Prostate gland (tissue), 2 donors: ENCODE measurements at regions not wholly inside any gene's neighbourhood (a gene's known extent, or its start where the extent isn't known, plus 50 kb on each side); places are given as distances from the start of the nearest gene placed in this dataset.

Experiments
- DNase-seq: peaks from one replicate; pipeline ENCODE4 v3.0.0-alpha.2; 2019; ENCODE audit warnings: low spot score
- H3K27ac ChIP-seq, 2 donors: fragments of 200-600 bp; sonication (generic); 2 replicates each; pipeline ENCODE4 v1.5.1; 2017 to 2019
- H3K27me3 ChIP-seq: fragments of 200-600 bp; sonication (generic); replicated peaks from 2 replicates; pipeline ENCODE4 v1.5.1; 2019; ENCODE audit not compliant: insufficient read depth
- H3K36me3 ChIP-seq, 2 donors: fragments of 200-600 bp; sonication (generic); 1 replicate in 1 of 2; 2 replicates in 1 of 2; pipeline versions ENCODE4 v1.5.1 to v1.8.1; 2017 to 2019
- H3K4me1 ChIP-seq: fragments of 200-600 bp; sonication (generic); replicated peaks from 2 replicates; pipeline ENCODE4 v1.5.1; 2019
- H3K4me3 ChIP-seq, 2 donors: fragments of 200-600 bp; sonication (generic); 2 replicates each; pipeline ENCODE4 v1.5.1; 2017 to 2019
- H3K9me3 ChIP-seq: fragments of 200-600 bp; sonication (generic); 2 replicates; pipeline ENCODE4 v1.5.1; 2017
- POLR2A ChIP-seq: fragments of 450-650 bp; IDR thresholded peaks from one replicate; pipeline ENCODE4 v1.6.1; 2016; ENCODE audit warnings: antibody characterized with exemption, mild to moderate bottlenecking
- POLR2AphosphoS5 ChIP-seq: sonication (generic); formaldehyde crosslinking; IDR thresholded peaks from one replicate; pipeline ENCODE4 v1.6.1; 2017; ENCODE audit warnings: antibody characterized with exemption
- WGBS: methylation state at CpG from one replicate; pipeline ENCODE4 v1.1.5; 2018; 5-methylcytosine and 5-hydroxymethylcytosine counted together
- intact Hi-C: fragments of 100-400 bp; cut with DNase I; formaldehyde crosslinking; loops from one replicate; pipeline ENCODE4 v1.14.2; 2022
- TF ChIP-seq, protein P1 (sequence below), 4 experiments: fragments of 200-600 bp in 2 of 4; fragments of 450-650 bp in 2 of 4; sonication (generic) in 2 of 4; IDR thresholded peaks; 1 replicate in 3 of 4; 2 replicates in 1 of 4; pipeline ENCODE4 v1.5.1; 2016 to 2019; ENCODE audit warnings: antibody characterized with exemption in 4 of 4, mild to moderate bottlenecking in 2 of 4, moderate library complexity in 2 of 4

DNA sequence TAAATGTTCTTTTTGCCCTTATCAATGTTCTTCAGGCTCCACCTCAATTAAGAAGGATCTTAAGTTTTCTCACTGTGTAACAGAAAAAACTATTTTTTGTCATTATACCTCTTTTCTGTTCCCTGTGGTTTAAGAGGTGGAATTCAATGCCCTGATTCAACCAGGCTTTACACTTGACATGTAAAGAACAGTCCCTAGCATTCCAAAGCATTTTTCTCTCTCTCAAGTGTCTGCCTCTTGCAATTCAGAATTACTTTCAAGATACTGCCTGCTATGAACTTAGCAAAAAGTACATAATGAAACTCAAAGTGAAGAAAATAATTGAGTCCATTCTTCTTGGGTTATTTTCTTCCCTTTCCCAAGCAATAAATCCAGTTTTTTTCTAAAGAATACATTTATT lies 160.6 kb upstream of the NOL4 start:
- Histone ChIP-seq H3K27ac (no peak overlapping the region), H3K9me3 (no peaks in the 10 kb centered on the region), H3K4me3 (no peak overlapping the region), H3K36me3 (no peaks in the 10 kb centered on the region), H3K4me1 (no peaks in the 10 kb centered on the region), H3K27me3 (no peaks in the 10 kb centered on the region)
- TF ChIP-seq POLR2A = no peak
- TF ChIP-seq, protein P1, sequence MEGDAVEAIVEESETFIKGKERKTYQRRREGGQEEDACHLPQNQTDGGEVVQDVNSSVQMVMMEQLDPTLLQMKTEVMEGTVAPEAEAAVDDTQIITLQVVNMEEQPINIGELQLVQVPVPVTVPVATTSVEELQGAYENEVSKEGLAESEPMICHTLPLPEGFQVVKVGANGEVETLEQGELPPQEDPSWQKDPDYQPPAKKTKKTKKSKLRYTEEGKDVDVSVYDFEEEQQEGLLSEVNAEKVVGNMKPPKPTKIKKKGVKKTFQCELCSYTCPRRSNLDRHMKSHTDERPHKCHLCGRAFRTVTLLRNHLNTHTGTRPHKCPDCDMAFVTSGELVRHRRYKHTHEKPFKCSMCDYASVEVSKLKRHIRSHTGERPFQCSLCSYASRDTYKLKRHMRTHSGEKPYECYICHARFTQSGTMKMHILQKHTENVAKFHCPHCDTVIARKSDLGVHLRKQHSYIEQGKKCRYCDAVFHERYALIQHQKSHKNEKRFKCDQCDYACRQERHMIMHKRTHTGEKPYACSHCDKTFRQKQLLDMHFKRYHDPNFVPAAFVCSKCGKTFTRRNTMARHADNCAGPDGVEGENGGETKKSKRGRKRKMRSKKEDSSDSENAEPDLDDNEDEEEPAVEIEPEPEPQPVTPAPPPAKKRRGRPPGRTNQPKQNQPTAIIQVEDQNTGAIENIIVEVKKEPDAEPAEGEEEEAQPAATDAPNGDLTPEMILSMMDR (IDR thresholded peaks at IDR 0.05) = no peak
- no peak for TF ChIP-seq POLR2AphosphoS5
- no peak for DNase-seq
- intact Hi-C loops = no loop called here

DNA sequence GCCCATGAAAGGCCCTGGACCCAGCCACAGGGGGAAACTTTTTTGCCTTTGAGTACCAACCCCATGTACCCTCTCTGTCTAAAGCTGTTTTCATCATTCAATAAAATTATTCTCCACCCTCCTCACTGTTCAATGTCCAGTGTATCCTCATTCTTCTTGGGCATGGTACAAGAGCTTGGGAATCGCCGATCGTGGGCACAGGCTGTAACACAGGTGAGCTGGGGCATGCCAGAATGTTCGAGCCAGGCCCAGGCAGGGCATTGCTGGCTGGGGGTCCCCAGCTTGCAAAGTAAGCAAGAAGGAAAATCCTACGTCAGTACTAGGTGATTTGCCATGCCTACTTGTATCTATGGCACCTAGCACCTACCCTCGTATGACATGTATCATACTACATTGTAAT lies 162.1 kb upstream of the NOL4 start:
- WGBS = 94% methylated on average over 6 of the region's 6 CpGs
- H3K4me1 ChIP-seq = no peaks in the 10 kb centered on the region
- H3K9me3 ChIP-seq = no peaks in the 10 kb centered on the region
- H3K4me3 ChIP-seq = no peak overlapping the region
- H3K27me3 ChIP-seq = no peaks in the 10 kb centered on the region
- TF ChIP-seq POLR2AphosphoS5 = no peak
- TF ChIP-seq, protein P1 (IDR thresholded peaks at IDR 0.05) = no peak
- TF ChIP-seq POLR2A = no peak
- H3K36me3 ChIP-seq = no peaks in the 10 kb centered on the region
- intact Hi-C loops = no loop called here
- no peak for DNase-seq
- no peak overlapping the region for H3K27ac ChIP-seq

DNA sequence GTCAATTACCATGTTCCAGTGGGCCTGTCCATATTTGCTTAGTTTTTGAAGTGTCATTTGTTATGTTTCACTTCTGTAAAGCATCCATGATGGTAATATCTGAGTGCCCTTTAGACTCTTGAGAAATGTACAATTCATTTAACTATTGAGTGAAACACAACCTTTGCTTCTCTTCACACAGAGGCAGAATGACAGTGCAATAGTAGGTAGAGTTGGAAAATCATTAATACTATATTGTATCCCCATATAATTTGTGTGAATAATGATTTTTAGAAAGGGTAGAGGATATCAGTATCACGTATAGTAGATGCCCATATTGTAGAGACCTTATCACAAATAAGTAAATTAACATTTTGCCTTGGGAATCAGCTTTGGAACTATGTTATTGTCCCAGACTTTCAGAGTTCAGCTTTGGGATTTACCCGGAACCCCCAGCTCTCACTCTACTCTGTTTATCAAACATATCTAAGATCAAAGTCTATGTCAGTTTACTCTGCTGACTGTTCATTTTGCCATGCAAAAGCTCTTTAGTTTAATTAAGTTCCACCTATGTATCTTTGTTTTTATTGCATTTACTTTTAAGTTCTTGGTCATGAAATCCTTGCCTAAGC lies 172.7 kb upstream of the NOL4 start:
- no peaks in the 10 kb centered on the region for H3K9me3 ChIP-seq
- 36% methylated on average over 2 of the region's 2 CpGs for WGBS
- no peaks in the 10 kb centered on the region for H3K4me1 ChIP-seq
- TF ChIP-seq POLR2A = no peak
- TF ChIP-seq, protein P1 (IDR thresholded peaks at IDR 0.05) = no peak
- no peak for TF ChIP-seq POLR2AphosphoS5
- intact Hi-C loops = no loop called here
- no peak overlapping the region for H3K4me3 ChIP-seq
- H3K27me3 ChIP-seq = no peaks in the 10 kb centered on the region
- H3K27ac ChIP-seq = no peak overlapping the region
- no peaks in the 10 kb centered on the region for H3K36me3 ChIP-seq
- no peak for DNase-seq

DNA sequence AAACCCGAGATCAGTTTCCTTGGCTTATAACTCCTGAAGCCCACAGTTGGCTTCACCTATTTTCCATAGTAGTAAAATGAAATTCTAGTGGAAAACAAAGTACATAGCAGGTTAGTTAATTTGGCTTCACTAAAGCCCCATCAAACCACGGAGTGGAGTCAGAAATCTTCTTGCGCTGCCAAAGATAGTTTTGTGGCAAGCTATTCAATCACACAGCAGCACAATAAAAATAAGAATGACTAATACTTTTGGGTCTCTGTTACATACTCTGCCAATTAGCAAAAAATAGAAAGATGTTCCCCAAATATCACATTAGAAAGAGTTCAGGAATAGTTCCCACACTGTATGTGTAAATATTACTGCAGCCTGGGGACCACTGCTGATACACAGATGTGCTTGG lies 175.2 kb upstream of the NOL4 start:
- Histone ChIP-seq H3K9me3 (no peaks in the 10 kb centered on the region), H3K4me1 (no peaks in the 10 kb centered on the region), H3K27me3 (no peaks in the 10 kb centered on the region), H3K4me3 (no peak overlapping the region), H3K36me3 (no peaks in the 10 kb centered on the region), H3K27ac (no peak overlapping the region)
- no peak for DNase-seq
- WGBS = 78% methylated on average over 3 of the region's 3 CpGs
- intact Hi-C loops = no loop called here
- no peak for TF ChIP-seq POLR2A
- TF ChIP-seq, protein P1 (IDR thresholded peaks at IDR 0.05) = no peak
- no peak for TF ChIP-seq POLR2AphosphoS5

DNA sequence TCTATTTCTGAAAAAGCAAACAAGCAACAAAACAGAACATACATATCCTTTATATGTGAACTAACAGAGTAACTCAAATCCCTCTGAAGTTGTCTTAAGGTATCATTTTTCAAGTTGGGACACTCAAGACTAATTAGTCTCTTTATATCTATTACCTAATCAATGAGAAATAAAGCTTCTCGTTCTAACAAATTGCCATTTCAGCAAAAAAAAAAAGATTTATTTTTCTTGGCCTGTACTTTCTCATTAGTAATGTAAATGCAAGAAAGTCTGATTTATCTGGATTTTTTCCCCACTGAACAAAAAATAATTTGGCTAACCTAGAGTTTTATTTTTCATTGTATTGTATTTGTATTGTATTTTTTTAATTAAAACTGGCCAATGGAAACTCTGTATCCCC lies 176.1 kb upstream of the NOL4 start:
- H3K4me1 ChIP-seq = no peaks in the 10 kb centered on the region
- no peaks in the 10 kb centered on the region for H3K27me3 ChIP-seq
- intact Hi-C loops = no loop called here
- DNase-seq = no peak
- WGBS = 68% methylated on average over 1 of the region's 1 CpG
- no peak overlapping the region for H3K27ac ChIP-seq
- TF ChIP-seq, protein P1 (IDR thresholded peaks at IDR 0.05) = no peak
- TF ChIP-seq POLR2A (no peak), POLR2AphosphoS5 (no peak)
- no peaks in the 10 kb centered on the region for H3K36me3 ChIP-seq
- no peaks in the 10 kb centered on the region for H3K9me3 ChIP-seq
- no peak overlapping the region for H3K4me3 ChIP-seq
